ACC112 (cell line): ENCODE measurements at regions not wholly inside any gene's neighbourhood (a gene's known extent, or its start where the extent isn't known, plus 50 kb on each side); places are given as distances from the start of the nearest gene placed in this dataset.

Experiments used
- H2AFZ ChIP-seq: fragments of 200-600 bp; sonication (generic); one replicate; pipeline ENCODE4 v1.6.0; 2017; ENCODE audit warnings: antibody characterized with exemption, low read length; ENCODE audit not compliant: unreplicated experiment
- H3K27ac ChIP-seq: fragments of 200-600 bp; sonication (generic); 2 replicates; pipeline ENCODE4 v1.5.1; 2014; ENCODE audit warnings: low read depth, mild to moderate bottlenecking, antibody characterized with exemption, low read length, moderate library complexity
- H3K27me3 ChIP-seq: fragments of 200-600 bp; sonication (generic); 2 replicates; pipeline ENCODE4 v1.6.1; 2014; ENCODE audit warnings: mild to moderate bottlenecking, antibody characterized with exemption, low read length, moderate library complexity, mixed read lengths; ENCODE audit not compliant: insufficient read depth
- H3K36me3 ChIP-seq: fragments of 200-600 bp; sonication (generic); 2 replicates; pipeline ENCODE4 v1.6.1; 2016; ENCODE audit warnings: mild to moderate bottlenecking, antibody characterized with exemption, low read length, moderate library complexity, mixed read lengths; ENCODE audit not compliant: insufficient read depth
- H3K4me1 ChIP-seq: fragments of 200-600 bp; sonication (generic); one replicate; pipeline ENCODE4 v1.6.1; 2016; ENCODE audit warnings: low read length, mixed read lengths; ENCODE audit not compliant: insufficient read depth, unreplicated experiment, control insufficient read depth
- H3K4me3 ChIP-seq: fragments of 200-600 bp; sonication (generic); 2 replicates; pipeline ENCODE4 v1.5.1; 2014; ENCODE audit warnings: mild to moderate bottlenecking, low read depth, low read length
- H3K79me2 ChIP-seq: fragments of 200-600 bp; sonication (generic); one replicate; pipeline ENCODE4 v1.6.0; 2016; ENCODE audit warnings: low read length; ENCODE audit not compliant: control insufficient read depth, unreplicated experiment, insufficient read depth

DNA sequence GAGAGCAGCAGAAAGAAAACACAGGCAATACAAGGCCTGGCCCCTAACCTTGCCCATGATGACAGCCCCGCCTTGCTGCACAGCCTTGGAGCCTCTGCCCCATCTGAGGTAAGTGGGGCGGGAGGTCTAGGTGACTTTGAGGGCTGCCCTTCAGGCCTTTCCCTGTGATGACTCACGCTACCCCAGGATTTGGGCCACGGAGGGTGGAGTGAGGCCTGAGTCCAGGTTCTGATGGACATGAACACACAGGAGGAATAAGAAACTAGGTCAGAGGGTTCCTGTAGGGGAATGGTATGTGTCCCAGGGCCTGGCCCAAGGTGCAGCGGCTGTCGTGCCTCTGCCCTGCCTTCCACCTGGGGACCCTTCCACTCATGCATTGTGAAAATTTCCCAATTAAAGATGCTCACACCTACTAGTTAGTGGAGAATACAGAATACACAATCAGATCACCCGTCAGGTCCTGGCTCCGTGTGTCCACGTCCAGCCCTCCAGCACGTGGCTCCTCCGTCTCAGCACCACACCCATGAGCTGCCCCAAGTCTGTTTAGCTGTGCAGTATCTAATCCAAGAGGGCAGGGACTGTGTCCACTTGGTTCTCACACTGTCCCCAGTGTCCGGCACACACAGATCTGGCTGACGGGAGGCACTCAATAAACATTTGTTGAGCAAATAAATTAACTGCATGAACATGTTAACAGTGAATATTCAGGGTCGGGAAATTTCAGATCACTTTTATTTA lies 111.0 kb downstream of the CHST1 start:
- H3K36me3 ChIP-seq = no peaks in the 10 kb centered on the region
- H3K79me2 ChIP-seq = no peaks in the 10 kb centered on the region
- H3K4me3 ChIP-seq = no peak overlapping the region
- H3K4me1 ChIP-seq = peaks cover 27% of the 10 kb centered on the region
- H3K27ac ChIP-seq = no peak overlapping the region
- no peaks in the 10 kb centered on the region for H3K27me3 ChIP-seq
- H2AFZ ChIP-seq = no peak overlapping the region

DNA sequence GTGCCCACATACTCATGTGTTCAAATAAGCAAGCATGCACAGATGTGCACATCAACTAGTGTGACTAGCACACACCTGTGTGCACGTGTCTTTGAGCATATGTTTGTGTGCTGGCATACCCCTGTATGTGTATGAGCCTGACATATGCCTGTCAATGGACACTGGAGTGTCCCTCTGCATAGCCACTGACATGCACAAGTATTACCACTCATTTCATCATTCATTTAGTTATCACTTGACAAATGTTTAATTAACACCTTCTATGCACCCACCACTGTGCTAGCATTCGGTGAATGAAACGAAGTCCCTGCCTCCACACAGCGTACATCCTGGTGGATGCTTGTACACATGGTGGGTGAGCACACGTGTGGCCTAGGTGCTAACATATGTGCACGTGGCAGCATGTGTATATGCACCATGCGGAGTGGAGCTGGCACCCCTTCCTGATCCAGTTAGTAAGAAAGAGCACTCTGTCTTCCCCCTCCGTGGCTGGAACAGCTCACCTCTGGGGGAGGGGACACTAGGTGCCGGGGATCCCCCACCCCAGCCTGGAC lies 112.0 kb downstream of the CHST1 start:
- peaks cover 25% of the 10 kb centered on the region for H3K4me1 ChIP-seq
- no peak overlapping the region for H3K27ac ChIP-seq
- no peak overlapping the region for H2AFZ ChIP-seq
- H3K79me2 ChIP-seq = no peaks in the 10 kb centered on the region
- no peaks in the 10 kb centered on the region for H3K36me3 ChIP-seq
- H3K4me3 ChIP-seq = no peak overlapping the region
- H3K27me3 ChIP-seq = no peaks in the 10 kb centered on the region

DNA sequence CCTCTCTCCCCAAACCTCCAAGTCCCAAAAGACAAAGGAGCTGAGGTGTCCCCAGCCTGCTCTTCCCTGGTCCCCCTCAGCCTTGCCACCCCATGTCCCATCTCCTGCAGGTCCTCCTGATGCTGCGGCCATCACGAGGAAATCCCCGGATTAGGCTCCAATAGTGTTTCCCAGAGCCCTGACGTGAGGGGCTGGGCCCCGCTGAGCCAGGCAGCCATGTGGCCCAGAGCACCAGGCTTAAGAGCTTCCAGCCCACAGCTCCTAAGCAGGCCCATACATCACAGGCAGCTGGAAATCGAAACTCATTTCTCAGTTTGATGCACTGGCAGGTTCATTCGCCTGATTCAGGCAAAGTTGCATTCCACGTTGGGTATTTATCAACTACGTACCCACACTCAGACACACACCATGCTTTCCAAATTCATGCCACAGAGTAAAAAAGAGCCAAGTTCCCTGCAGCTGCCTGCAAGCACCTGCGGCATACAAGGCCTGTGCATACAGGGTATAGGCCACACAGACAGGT lies 114.2 kb downstream of the CHST1 start:
- H2AFZ ChIP-seq = no peak overlapping the region
- peaks cover 18% of the 10 kb centered on the region; the same call in 1 of the 2 replicates for H3K27me3 ChIP-seq
- no peak overlapping the region for H3K27ac ChIP-seq
- peaks cover 8% of the 10 kb centered on the region for H3K4me1 ChIP-seq
- H3K36me3 ChIP-seq = no peaks in the 10 kb centered on the region
- H3K4me3 ChIP-seq = no peak overlapping the region
- H3K79me2 ChIP-seq = no peaks in the 10 kb centered on the region

DNA sequence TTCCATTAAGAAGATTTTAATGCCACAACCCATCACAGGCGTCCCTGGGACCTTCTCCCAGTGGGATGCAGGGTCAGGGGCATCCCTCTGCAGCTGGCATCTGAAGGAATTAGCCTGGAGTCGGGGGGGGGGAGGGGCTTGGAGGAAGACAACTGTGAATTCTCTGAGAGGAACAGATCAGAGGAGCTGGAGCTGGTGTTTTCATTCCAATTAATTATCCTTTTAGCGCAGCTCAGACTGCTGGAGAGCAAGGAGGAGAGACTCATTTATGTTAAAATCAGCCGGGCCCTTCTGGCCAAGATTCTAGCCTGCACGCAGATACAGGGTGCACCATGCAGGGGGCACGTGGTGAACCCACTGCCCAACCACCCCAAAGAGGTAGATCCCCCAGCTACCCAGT lies 116.2 kb downstream of the CHST1 start:
- Histone ChIP-seq H3K4me3 (no peak overlapping the region), H3K36me3 (no peaks in the 10 kb centered on the region), H3K27ac (no peak overlapping the region), H3K79me2 (no peaks in the 10 kb centered on the region), H3K27me3 (peaks cover 37% of the 10 kb centered on the region), H3K4me1 (no peaks in the 10 kb centered on the region), H2AFZ (no peak overlapping the region)

DNA sequence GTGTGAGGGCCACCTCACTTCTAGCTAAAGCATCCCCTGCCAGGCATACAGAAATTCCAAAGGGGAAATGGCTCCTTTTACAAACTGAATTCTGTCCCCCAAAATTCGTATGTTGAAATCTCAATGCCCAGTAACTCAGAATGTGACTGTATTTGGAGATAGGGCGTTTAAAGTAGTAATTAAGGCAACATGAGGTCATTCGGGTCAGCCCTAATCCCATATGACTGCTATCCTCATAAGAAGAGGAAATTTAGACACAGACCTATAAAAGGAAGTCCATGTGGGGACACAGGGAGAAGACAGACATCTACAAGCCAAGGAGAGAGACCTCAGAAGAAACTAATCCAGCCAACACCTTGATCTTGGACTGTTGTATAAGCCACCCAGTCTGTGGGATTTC lies 119.1 kb downstream of the CHST1 start:
- Histone ChIP-seq H3K27me3 (peaks cover 58% of the 10 kb centered on the region), H3K4me1 (no peaks in the 10 kb centered on the region), H3K4me3 (no peak overlapping the region), H3K79me2 (no peaks in the 10 kb centered on the region), H2AFZ (no peak overlapping the region), H3K27ac (no peak overlapping the region), H3K36me3 (no peaks in the 10 kb centered on the region)

DNA sequence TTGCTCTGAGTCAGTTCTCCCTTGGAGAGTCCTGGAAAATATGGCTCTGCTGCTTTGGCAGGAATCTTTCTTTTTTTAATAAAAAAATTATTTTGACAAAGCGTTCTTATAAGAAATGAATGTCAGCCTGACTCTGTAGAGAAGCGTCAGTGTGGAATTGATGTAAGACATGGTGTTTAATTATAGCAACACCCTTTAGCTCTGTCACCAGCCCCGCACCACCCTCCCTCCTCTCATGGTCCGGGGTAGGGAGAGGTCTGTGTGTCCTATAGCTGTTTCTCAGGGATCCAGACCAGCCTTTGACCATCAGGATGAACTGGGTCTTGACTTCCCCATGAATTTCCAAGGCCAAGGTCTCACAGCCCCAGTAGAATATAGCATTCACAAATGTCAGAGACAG lies 120.6 kb downstream of the CHST1 start:
- H3K36me3 ChIP-seq = no peaks in the 10 kb centered on the region
- no peak overlapping the region for H3K4me3 ChIP-seq
- peaks cover 58% of the 10 kb centered on the region for H3K27me3 ChIP-seq
- H2AFZ ChIP-seq = no peak overlapping the region
- no peaks in the 10 kb centered on the region for H3K4me1 ChIP-seq
- no peaks in the 10 kb centered on the region for H3K79me2 ChIP-seq
- no peak overlapping the region for H3K27ac ChIP-seq

DNA sequence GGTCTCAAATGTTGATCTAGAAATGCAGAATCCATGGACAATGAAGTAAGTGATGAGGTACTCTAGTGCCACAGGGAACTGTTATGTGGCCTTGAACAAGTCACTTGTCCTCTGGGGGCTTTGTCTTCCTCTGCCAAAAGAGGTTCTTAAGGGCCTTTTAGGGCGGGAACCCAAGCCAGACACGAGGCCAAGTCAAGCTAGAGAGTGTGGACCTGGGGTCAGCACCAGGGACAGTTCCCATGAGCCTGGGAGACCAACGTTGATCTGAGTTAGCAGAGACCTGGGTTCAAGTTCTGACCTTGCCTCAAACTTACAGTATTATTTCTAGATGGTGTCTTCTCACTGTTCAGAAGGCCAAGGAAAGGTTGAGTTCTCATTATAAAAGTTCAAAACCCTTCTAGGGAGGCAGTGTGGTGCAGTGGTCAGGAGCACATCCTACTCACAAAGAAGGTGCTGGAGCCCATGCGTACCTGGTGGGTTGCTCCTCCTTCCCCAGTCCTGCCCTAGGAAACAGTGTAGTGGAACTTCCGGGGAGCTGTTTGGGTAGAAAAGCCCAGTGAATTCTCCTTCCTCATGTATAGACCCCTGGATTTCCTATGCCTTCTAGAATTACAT lies 121.5 kb downstream of the CHST1 start:
- no peak overlapping the region for H3K4me3 ChIP-seq
- H3K36me3 ChIP-seq = no peaks in the 10 kb centered on the region
- H3K27ac ChIP-seq = no peak overlapping the region
- peaks cover 60% of the 10 kb centered on the region for H3K27me3 ChIP-seq
- H3K4me1 ChIP-seq = peaks cover 8% of the 10 kb centered on the region
- H3K79me2 ChIP-seq = no peaks in the 10 kb centered on the region
- H2AFZ ChIP-seq = no peak overlapping the region

DNA sequence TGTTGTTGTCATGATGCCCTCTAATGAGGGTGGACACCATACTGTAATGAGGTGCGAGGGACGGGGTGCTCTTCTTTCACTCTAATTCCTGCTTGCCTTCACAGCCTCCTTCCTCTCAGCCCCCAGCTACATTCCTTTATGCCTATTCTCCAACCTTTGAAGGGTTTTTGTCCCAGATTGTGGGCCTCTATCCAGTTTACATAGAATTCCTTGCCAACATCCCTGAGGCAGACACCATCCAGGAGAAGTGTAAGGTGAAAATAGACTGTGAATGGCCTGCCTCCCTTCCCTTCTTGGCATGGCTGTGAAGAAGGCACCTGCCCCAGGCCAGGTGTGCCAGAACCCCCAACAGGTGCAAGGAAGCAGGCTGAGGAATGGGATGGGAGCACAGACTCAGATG lies 122.3 kb downstream of the CHST1 start:
- Histone ChIP-seq H3K27me3 (peaks cover 58% of the 10 kb centered on the region), H3K36me3 (no peaks in the 10 kb centered on the region), H3K4me3 (no peak overlapping the region), H2AFZ (no peak overlapping the region), H3K79me2 (no peaks in the 10 kb centered on the region), H3K4me1 (peaks cover 14% of the 10 kb centered on the region), H3K27ac (no peak overlapping the region)

DNA sequence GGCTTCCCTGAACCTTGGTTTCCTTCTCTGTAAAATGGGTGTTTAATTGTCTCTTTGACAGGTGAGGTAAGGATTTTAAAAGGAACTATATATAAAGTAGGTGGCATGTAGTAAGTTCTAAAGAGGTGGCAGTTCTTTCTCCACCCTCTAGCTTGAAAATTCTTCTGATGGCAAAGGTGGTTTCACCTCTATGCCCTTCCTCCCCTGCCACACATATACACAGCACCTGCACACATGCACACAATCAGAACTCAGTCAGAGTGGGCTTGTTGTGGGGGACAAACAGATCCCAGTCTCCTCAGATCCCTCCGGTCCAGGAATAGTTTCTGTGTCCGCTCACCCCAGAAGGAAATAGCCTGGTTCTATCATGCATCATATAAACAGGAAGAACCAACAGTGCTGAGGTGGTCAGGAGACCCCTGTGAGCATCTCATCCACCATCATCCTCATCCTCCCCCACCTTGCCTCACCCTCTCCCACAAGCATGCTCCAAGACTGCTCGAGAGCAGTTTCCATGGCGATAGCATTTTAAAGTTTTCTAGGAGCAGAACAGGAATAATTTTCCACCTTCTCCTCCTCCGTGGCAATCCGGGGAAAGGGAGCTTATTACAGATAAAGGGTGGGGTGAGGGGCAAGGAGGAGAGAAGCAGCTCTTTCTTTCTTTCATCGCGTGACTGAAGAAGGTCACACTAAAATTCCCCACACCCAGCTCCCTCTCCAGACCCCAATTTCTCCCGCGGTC lies 123.6 kb downstream of the CHST1 start:
- Histone ChIP-seq H3K4me1 (peaks cover 22% of the 10 kb centered on the region), H3K4me3 (no peak overlapping the region), H3K27me3 (peaks cover 47% of the 10 kb centered on the region), H3K36me3 (no peaks in the 10 kb centered on the region), H3K27ac (no peak overlapping the region), H3K79me2 (no peaks in the 10 kb centered on the region), H2AFZ (no peak overlapping the region)

DNA sequence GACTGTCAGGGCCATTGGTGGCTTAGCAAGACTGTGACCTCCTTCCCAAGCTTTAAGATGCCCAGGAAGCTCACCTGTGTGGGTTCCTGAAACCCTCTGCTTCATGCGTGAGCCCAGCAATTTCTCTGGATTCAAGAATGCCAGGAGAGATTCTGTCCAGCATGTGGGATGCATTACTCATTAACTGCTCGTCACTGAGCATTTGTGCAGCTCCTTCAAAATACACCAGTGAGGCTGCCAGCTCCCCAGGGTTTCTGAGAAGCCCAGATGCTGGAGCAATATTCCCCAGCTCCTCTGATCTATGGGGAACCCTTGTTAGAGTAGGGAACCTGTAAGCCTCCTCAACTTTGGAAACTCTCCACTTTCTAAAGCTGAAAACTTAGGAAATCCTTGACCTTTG lies 126.5 kb downstream of the CHST1 start:
- Histone ChIP-seq H3K27me3 (peaks cover 20% of the 10 kb centered on the region), H3K4me1 (peaks cover 28% of the 10 kb centered on the region), H3K27ac (no peak overlapping the region), H3K36me3 (no peaks in the 10 kb centered on the region), H2AFZ (no peak overlapping the region), H3K4me3 (no peak overlapping the region), H3K79me2 (no peaks in the 10 kb centered on the region)
